ENCODE measurements at regions not wholly inside any gene's neighbourhood (a gene's known extent, or its start where the extent isn't known, plus 50 kb on each side); places are given as distances from the start of the nearest gene placed in this dataset.

- DNase-seq: no peak
- POLR2A ChIA-PET: no interaction called here
- Mint-ChIP-seq H3K36me3 (no peaks in the 10 kb centered on the region), H3K27me3 (no peaks in the 10 kb centered on the region), H3K4me1 (no peaks in the 10 kb centered on the region), H3K9me3 (no peaks in the 10 kb centered on the region), H3K4me3 (no peak overlapping the region), H3K27ac (no peak overlapping the region)
- no peak for ATAC-seq (ENCODE audit: low read depth)
These were observed 747.8 kb upstream of the GBE1 start for GRCh38 chr3:82509106-82509842.

GRCh38 chr3:82506204-82506603 is 744.8 kb upstream of the GBE1 start:
- DNase-seq (no peak), ATAC-seq (ENCODE audit: low read depth) (no peak)
- H3K27ac Mint-ChIP-seq: no peak overlapping the region
- H3K9me3 Mint-ChIP-seq: no peaks in the 10 kb centered on the region
- POLR2A ChIA-PET: no interaction called here
- H3K4me1 Mint-ChIP-seq: no peaks in the 10 kb centered on the region
- H3K27me3 Mint-ChIP-seq: no peaks in the 10 kb centered on the region
- no peak overlapping the region for H3K4me3 Mint-ChIP-seq
- H3K36me3 Mint-ChIP-seq: no peaks in the 10 kb centered on the region

- Mint-ChIP-seq H3K4me3 (no peak overlapping the region), H3K27me3 (no peaks in the 10 kb centered on the region), H3K9me3 (no peaks in the 10 kb centered on the region), H3K36me3 (no peaks in the 10 kb centered on the region), H3K4me1 (no peaks in the 10 kb centered on the region), H3K27ac (no peak overlapping the region)
- DNase-seq (no peak), ATAC-seq (ENCODE audit: low read depth) (no peak)
- POLR2A ChIA-PET: no interaction called here
These were observed 743.8 kb upstream of the GBE1 start for GRCh38 chr3:82505079-82505756.

- DNase-seq: no peak
- no peaks in the 10 kb centered on the region for H3K4me1 Mint-ChIP-seq
- H3K4me3 Mint-ChIP-seq: no peak overlapping the region
- POLR2A ChIA-PET: no interaction called here
- no peak for ATAC-seq (ENCODE audit: low read depth)
- no peaks in the 10 kb centered on the region for H3K36me3 Mint-ChIP-seq
- no peak overlapping the region for H3K27ac Mint-ChIP-seq
- H3K27me3 Mint-ChIP-seq: no peaks in the 10 kb centered on the region
- peaks cover 2% of the 10 kb centered on the region for H3K9me3 Mint-ChIP-seq
These were observed 736.7 kb upstream of the GBE1 start for GRCh38 chr3:82498186-82498585.

GRCh38 chr3:82496890-82497560 is 735.6 kb upstream of the GBE1 start:
- H3K36me3 Mint-ChIP-seq: no peaks in the 10 kb centered on the region
- no peaks in the 10 kb centered on the region for H3K27me3 Mint-ChIP-seq
- no peak overlapping the region for H3K27ac Mint-ChIP-seq
- no peaks in the 10 kb centered on the region for H3K4me1 Mint-ChIP-seq
- no peak overlapping the region for H3K4me3 Mint-ChIP-seq
- DNase-seq: no peak
- no peak for ATAC-seq (ENCODE audit: low read depth)
- H3K9me3 Mint-ChIP-seq: peaks cover 2% of the 10 kb centered on the region
- POLR2A ChIA-PET: no interaction called here

- no peaks in the 10 kb centered on the region for H3K4me1 Mint-ChIP-seq
- no peak for DNase-seq
- H3K4me3 Mint-ChIP-seq: no peak overlapping the region
- no peak overlapping the region for H3K27ac Mint-ChIP-seq
- no peaks in the 10 kb centered on the region for H3K36me3 Mint-ChIP-seq
- H3K27me3 Mint-ChIP-seq: no peaks in the 10 kb centered on the region
- peaks cover 3% of the 10 kb centered on the region for H3K9me3 Mint-ChIP-seq
- POLR2A ChIA-PET: no interaction called here
- ATAC-seq (ENCODE audit: low read depth): no peak
These were observed 734.2 kb upstream of the GBE1 start for GRCh38 chr3:82495655-82496054.

DNA sequence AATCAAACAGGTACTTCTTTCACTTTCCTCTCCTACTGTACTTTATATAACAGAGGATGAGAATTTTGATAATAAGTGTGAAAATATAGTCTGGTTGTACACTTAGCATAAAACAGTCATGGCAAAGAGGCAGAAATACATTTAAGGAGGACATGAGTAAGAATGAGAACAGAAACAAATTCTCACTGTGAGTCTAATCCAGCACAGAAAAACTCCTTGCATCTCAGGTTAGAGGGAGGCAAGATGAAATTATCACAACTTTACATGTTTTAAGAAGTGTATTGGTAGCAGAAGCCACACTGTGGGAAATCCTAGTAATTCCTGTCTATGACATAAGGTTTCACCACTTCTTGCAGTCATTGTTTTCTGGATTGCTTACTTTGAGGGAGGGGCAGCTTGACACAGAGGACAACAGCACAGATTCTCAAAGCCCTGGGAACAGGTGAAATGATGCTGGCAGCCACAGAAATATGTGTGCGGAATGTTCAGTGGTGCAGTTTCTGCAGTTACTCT is 733.6 kb upstream of the GBE1 start:
- no peaks in the 10 kb centered on the region for H3K4me1 Mint-ChIP-seq
- H3K36me3 Mint-ChIP-seq: no peaks in the 10 kb centered on the region
- ATAC-seq (ENCODE audit: low read depth) (no peak), DNase-seq (no peak)
- H3K4me3 Mint-ChIP-seq: no peak overlapping the region
- H3K9me3 Mint-ChIP-seq: peaks cover 3% of the 10 kb centered on the region
- POLR2A ChIA-PET: no interaction called here
- no peak overlapping the region for H3K27ac Mint-ChIP-seq
- no peaks in the 10 kb centered on the region for H3K27me3 Mint-ChIP-seq

DNA sequence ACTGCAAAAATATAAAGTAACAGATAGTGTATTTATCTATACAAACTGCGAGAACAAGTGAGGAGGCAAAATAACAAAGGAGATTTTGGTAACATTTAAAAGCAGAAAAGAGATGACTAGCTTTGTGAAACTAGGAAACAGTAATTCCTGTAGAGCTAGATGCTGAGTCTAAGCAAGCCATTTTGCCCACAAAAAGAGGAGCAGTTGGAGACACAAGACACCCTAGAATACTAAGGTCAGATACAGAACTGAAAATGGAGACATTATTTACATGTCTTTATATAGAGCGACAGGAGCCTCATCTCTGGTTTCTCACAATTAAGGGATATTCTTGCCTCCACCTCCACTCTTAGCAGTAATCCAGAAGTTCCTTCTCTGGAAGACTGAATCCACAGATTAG is 732.4 kb upstream of the GBE1 start:
- no peaks in the 10 kb centered on the region for H3K4me1 Mint-ChIP-seq
- DNase-seq (no peak), ATAC-seq (ENCODE audit: low read depth) (no peak)
- peaks cover 1% of the 10 kb centered on the region for H3K9me3 Mint-ChIP-seq
- no peak overlapping the region for H3K4me3 Mint-ChIP-seq
- no peaks in the 10 kb centered on the region for H3K36me3 Mint-ChIP-seq
- POLR2A ChIA-PET: no interaction called here
- no peak overlapping the region for H3K27ac Mint-ChIP-seq
- H3K27me3 Mint-ChIP-seq: no peaks in the 10 kb centered on the region

DNA sequence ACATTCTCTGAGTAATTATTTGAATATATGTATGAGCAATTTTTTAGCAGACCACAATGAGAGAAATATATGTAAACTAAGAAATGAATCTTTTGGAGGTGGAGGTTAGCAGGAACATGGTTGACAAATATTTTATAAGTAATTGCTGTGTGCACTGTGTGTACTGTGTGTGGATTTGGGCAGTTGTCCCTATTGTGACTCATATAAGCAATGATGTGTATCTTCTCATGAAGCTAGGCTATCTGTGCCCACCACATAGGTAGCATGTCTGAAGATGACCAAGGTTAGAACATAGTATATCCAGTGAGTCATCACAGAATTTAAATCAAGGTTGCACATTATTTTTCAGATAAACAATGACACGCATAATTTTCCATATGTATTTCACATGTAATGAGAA is 713.9 kb upstream of the GBE1 start:
- H3K4me3 Mint-ChIP-seq: no peak overlapping the region
- H3K9me3 Mint-ChIP-seq: no peaks in the 10 kb centered on the region
- H3K27me3 Mint-ChIP-seq: no peaks in the 10 kb centered on the region
- no peak for ATAC-seq (ENCODE audit: low read depth)
- no peaks in the 10 kb centered on the region for H3K36me3 Mint-ChIP-seq
- no peak for DNase-seq
- no peaks in the 10 kb centered on the region for H3K4me1 Mint-ChIP-seq
- no peak overlapping the region for H3K27ac Mint-ChIP-seq
- POLR2A ChIA-PET: no interaction called here

GRCh38 chr3:82474711-82475110 is 713.3 kb upstream of the GBE1 start:
- DNase-seq (no peak), ATAC-seq (ENCODE audit: low read depth) (no peak)
- Mint-ChIP-seq H3K27me3 (no peaks in the 10 kb centered on the region), H3K9me3 (no peaks in the 10 kb centered on the region), H3K4me3 (no peak overlapping the region), H3K4me1 (no peaks in the 10 kb centered on the region), H3K27ac (no peak overlapping the region), H3K36me3 (no peaks in the 10 kb centered on the region)
- POLR2A ChIA-PET: no interaction called here

- Mint-ChIP-seq H3K36me3 (no peaks in the 10 kb centered on the region), H3K9me3 (no peaks in the 10 kb centered on the region), H3K4me3 (no peak overlapping the region), H3K27ac (no peak overlapping the region), H3K4me1 (no peaks in the 10 kb centered on the region), H3K27me3 (no peaks in the 10 kb centered on the region)
- ATAC-seq (ENCODE audit: low read depth) (no peak), DNase-seq (no peak)
- POLR2A ChIA-PET: no interaction called here
These were observed 712.6 kb upstream of the GBE1 start for GRCh38 chr3:82473864-82474541.

DNA sequence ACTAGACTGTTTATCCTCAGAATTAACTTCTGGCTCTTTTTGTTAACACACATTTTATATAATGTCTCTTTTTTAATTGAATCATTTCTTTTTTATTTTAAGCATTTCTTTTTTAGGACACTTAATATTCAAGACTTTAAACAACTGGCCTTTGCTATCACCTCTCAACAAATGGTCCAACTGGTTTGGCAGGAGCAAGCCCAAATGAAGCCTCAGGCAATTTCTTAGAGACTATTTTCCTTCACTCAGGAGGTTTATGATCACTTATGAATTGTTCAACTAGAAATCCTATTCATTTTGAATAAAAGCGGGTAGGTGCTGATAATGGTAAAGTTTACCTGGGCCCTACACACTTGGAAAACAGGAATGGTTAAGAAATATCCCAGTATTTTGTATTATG is 705.6 kb upstream of the GBE1 start:
- POLR2A ChIA-PET: no interaction called here
- Mint-ChIP-seq H3K27ac (no peak overlapping the region), H3K9me3 (no peaks in the 10 kb centered on the region), H3K36me3 (no peaks in the 10 kb centered on the region), H3K27me3 (no peaks in the 10 kb centered on the region), H3K4me3 (no peak overlapping the region), H3K4me1 (no peaks in the 10 kb centered on the region)
- ATAC-seq (ENCODE audit: low read depth): no peak
- no peak for DNase-seq

GRCh38 chr3:82462977-82463376 is 701.5 kb upstream of the GBE1 start:
- Mint-ChIP-seq H3K27me3 (no peaks in the 10 kb centered on the region), H3K4me3 (no peak overlapping the region), H3K36me3 (no peaks in the 10 kb centered on the region), H3K27ac (no peak overlapping the region), H3K4me1 (no peaks in the 10 kb centered on the region), H3K9me3 (no peaks in the 10 kb centered on the region)
- POLR2A ChIA-PET: no interaction called here
- no peak for ATAC-seq (ENCODE audit: low read depth)
- no peak for DNase-seq
